ENCODE measurements at regions not wholly inside any gene's neighbourhood (a gene's known extent, or its start where the extent isn't known, plus 50 kb on each side); places are given as distances from the start of the nearest gene placed in this dataset.
"Not testable (repeated sequence)": the region's sequence is repeated elsewhere in the genome, so short reads cannot be mapped to it uniquely, and the experiment has no call there.

DNA sequence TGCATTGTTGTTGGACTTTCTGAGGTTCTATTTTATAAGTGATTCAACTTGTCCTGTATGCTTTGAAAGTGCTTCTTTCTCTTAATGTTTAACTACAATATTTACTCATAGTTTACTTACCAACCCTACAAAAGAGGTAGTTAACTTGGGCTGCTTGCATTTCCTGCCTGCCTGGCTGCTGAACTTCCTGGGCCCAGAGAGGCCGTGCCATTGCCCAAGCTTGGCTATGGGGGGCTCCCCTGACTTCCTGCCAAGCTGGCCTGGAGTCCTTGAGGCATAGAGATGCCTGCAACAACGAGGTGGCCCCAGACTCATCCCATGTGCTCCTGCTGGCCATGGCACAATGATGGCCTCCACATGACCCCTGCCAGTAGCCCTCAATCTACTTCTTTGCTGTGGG, 361.6 kb upstream of the PLD5 start:
- no peaks in the 10 kb centered on the region for H3K27me3 ChIP-seq (ENCODE audit: insufficient read depth, poor library complexity, severe bottlenecking)
- no peaks in the 10 kb centered on the region for H3K4me1 ChIP-seq (ENCODE audit: insufficient read depth, poor library complexity, severe bottlenecking)
- TF ChIP-seq, protein P1, sequence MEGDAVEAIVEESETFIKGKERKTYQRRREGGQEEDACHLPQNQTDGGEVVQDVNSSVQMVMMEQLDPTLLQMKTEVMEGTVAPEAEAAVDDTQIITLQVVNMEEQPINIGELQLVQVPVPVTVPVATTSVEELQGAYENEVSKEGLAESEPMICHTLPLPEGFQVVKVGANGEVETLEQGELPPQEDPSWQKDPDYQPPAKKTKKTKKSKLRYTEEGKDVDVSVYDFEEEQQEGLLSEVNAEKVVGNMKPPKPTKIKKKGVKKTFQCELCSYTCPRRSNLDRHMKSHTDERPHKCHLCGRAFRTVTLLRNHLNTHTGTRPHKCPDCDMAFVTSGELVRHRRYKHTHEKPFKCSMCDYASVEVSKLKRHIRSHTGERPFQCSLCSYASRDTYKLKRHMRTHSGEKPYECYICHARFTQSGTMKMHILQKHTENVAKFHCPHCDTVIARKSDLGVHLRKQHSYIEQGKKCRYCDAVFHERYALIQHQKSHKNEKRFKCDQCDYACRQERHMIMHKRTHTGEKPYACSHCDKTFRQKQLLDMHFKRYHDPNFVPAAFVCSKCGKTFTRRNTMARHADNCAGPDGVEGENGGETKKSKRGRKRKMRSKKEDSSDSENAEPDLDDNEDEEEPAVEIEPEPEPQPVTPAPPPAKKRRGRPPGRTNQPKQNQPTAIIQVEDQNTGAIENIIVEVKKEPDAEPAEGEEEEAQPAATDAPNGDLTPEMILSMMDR (IDR thresholded peaks at IDR 0.05; ENCODE audit: poor library complexity, severe bottlenecking): no peak
- H3K36me3 ChIP-seq (ENCODE audit: low read depth): no peaks in the 10 kb centered on the region
- H3K4me3 ChIP-seq (ENCODE audit: severe bottlenecking): no peak overlapping the region
- no peak overlapping the region for H3K27ac ChIP-seq (ENCODE audit: poor library complexity, severe bottlenecking)
- no peaks in the 10 kb centered on the region for H3K9me3 ChIP-seq (ENCODE audit: severe bottlenecking)
- DNase-seq (ENCODE audit: low spot score): no peak
- no peak for ATAC-seq (ENCODE audit: low read depth)

DNA sequence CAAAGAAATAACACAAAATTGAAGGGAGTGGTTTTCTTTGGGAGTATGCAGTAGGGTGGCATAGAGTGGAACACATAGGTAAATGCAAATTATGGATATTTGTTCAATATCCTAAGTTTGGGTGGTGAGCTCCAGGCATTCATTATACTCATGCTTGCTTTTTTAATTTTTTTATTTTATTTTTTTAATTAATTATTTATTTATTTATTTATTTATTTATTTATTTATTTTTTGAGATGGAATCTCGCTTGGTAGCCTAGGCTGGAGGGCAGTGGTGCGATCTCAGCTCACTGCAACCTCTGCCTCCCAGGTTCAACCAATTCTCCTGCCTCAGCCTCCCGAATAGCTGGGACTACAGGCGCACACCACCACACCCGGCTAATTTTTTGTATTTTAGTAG, 355.5 kb upstream of the PLD5 start:
- not testable (repeated sequence) for H3K27me3 ChIP-seq (ENCODE audit: insufficient read depth, poor library complexity, severe bottlenecking); ATAC-seq (ENCODE audit: low read depth); H3K27ac ChIP-seq (ENCODE audit: poor library complexity, severe bottlenecking); H3K4me3 ChIP-seq (ENCODE audit: severe bottlenecking); H3K36me3 ChIP-seq (ENCODE audit: low read depth); DNase-seq (ENCODE audit: low spot score); H3K9me3 ChIP-seq (ENCODE audit: severe bottlenecking); H3K4me1 ChIP-seq (ENCODE audit: insufficient read depth, poor library complexity, severe bottlenecking)

DNA sequence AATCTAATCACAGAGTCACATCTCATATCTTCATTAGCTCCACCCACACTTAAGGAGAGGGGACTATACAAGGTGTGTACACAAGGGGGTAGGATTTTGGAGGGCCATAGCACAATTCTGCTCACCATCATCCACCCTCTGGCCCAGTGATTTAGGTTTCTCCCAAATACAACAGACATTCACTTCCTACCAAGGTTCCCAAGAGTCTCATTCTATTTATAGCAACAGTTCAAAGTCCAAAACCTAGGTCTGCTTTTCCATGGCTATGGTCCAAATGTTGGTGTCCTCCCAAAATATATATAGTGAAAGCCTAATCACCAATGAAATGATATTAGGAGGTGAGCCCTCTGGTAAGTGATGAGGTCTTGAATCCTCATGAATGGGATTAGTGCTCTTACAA, 353.2 kb upstream of the PLD5 start:
- H3K27me3 ChIP-seq (ENCODE audit: insufficient read depth, poor library complexity, severe bottlenecking): no peaks in the 10 kb centered on the region
- H3K4me3 ChIP-seq (ENCODE audit: severe bottlenecking): no peak overlapping the region
- TF ChIP-seq, protein P1 (IDR thresholded peaks at IDR 0.05; ENCODE audit: poor library complexity, severe bottlenecking): no peak
- DNase-seq (ENCODE audit: low spot score) (no peak), ATAC-seq (ENCODE audit: low read depth) (no peak)
- H3K9me3 ChIP-seq (ENCODE audit: severe bottlenecking): no peaks in the 10 kb centered on the region
- no peak overlapping the region for H3K27ac ChIP-seq (ENCODE audit: poor library complexity, severe bottlenecking)
- no peaks in the 10 kb centered on the region for H3K36me3 ChIP-seq (ENCODE audit: low read depth)
- H3K4me1 ChIP-seq (ENCODE audit: insufficient read depth, poor library complexity, severe bottlenecking): no peaks in the 10 kb centered on the region

DNA sequence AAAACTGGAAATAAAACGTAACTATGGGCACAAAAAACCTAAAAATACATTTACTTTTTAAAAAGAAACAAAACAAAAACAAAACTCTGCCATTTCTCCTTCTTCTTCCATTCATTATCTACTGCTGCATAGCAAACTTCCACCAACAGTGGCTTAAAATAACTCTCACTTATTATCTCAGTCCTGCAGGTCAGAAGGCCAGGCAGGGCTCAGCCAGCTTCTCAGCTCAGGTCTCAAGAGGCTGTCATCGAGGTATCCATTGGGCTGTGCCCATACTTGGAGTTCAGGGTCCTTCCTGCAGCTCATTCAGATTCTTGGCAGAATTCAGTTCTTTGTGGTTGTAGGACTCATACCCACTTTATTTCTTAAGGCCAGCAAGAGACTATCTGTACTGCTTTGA, 352.7 kb upstream of the PLD5 start:
- H3K4me1 ChIP-seq (ENCODE audit: insufficient read depth, poor library complexity, severe bottlenecking): no peaks in the 10 kb centered on the region
- DNase-seq (ENCODE audit: low spot score) (no peak), ATAC-seq (ENCODE audit: low read depth) (no peak)
- no peak overlapping the region for H3K27ac ChIP-seq (ENCODE audit: poor library complexity, severe bottlenecking)
- H3K4me3 ChIP-seq (ENCODE audit: severe bottlenecking): no peak overlapping the region
- no peaks in the 10 kb centered on the region for H3K27me3 ChIP-seq (ENCODE audit: insufficient read depth, poor library complexity, severe bottlenecking)
- H3K9me3 ChIP-seq (ENCODE audit: severe bottlenecking): no peaks in the 10 kb centered on the region
- TF ChIP-seq, protein P1 (IDR thresholded peaks at IDR 0.05; ENCODE audit: poor library complexity, severe bottlenecking): no peak
- no peaks in the 10 kb centered on the region for H3K36me3 ChIP-seq (ENCODE audit: low read depth)

DNA sequence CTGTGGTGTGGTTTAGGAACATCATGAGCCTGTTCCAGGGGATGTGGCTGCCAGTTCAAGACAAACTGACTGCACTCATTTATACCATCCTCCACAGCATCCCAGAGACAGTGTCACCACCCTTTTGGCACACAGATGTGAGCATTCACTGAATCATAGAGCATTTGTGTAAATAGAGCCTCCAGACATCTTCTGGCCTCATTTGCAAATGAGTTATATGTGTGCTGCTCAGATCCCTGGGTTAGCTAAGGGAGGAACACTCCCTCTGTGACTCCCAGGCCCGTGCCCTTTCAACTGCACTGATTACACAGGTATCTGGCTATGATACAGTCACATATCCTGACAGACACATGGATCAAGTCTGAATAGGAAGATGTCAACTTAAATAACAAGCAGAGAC, 351.5 kb upstream of the PLD5 start:
- no peaks in the 10 kb centered on the region for H3K36me3 ChIP-seq (ENCODE audit: low read depth)
- no peak overlapping the region for H3K27ac ChIP-seq (ENCODE audit: poor library complexity, severe bottlenecking)
- no peaks in the 10 kb centered on the region for H3K9me3 ChIP-seq (ENCODE audit: severe bottlenecking)
- DNase-seq (ENCODE audit: low spot score) (no peak), ATAC-seq (ENCODE audit: low read depth) (no peak)
- H3K27me3 ChIP-seq (ENCODE audit: insufficient read depth, poor library complexity, severe bottlenecking): no peaks in the 10 kb centered on the region
- TF ChIP-seq, protein P1 (IDR thresholded peaks at IDR 0.05; ENCODE audit: poor library complexity, severe bottlenecking): no peak
- H3K4me1 ChIP-seq (ENCODE audit: insufficient read depth, poor library complexity, severe bottlenecking): no peaks in the 10 kb centered on the region
- H3K4me3 ChIP-seq (ENCODE audit: severe bottlenecking): no peak overlapping the region

Data from RWPE2 (cell line).